ENCODE measurements at regions not wholly inside any gene's neighbourhood (a gene's known extent, or its start where the extent isn't known, plus 50 kb on each side); places are given as distances from the start of the nearest gene placed in this dataset.

GRCh38 chr16:85197611-85198566, 85.6 kb upstream of the CIBAR2 start:
- TF ChIP-seq CTCF (IDR thresholded peaks at IDR 0.05) (no peak), POLR2A (IDR thresholded peaks at IDR 0.05) (no peak), EP300 (IDR thresholded peaks at IDR 0.05) (no peak), POLR2AphosphoS5 (IDR thresholded peaks at IDR 0.05) (no peak)
